Kidney epithelial cell (primary cell): ENCODE measurements at regions not wholly inside any gene's neighbourhood (a gene's known extent, or its start where the extent isn't known, plus 50 kb on each side); places are given as distances from the start of the nearest gene placed in this dataset.
A peak's percentile ranks its signal among the peaks of the same experiment; 100 is the strongest.

Experiments
- DNase-seq: peaks from one replicate; pipeline ENCODE4 v3.0.0-alpha.2; 2010; ENCODE audit warnings: low read depth
- H3K27me3 ChIP-seq: 2 replicates; pipeline ENCODE4 v1.6.0; 2011; ENCODE audit warnings: low read length; ENCODE audit not compliant: control insufficient read depth, insufficient read depth
- H3K36me3 ChIP-seq: 2 replicates; pipeline ENCODE4 v1.5.1; 2011; ENCODE audit warnings: low read length; ENCODE audit not compliant: control insufficient read depth, insufficient read depth
- H3K4me3 ChIP-seq: 2 replicates; pipeline ENCODE4 v1.5.1; 2011; ENCODE audit warnings: low read depth, mild to moderate bottlenecking, control low read depth, low read length
- TF ChIP-seq, protein P1 (sequence below): IDR thresholded peaks from 2 replicates; pipeline ENCODE4 v1.5.1; 2011; ENCODE audit warnings: mild to moderate bottlenecking, moderate library complexity, low read length, control low read depth, inconsistent platforms; ENCODE audit not compliant: insufficient read depth, poor library complexity, severe bottlenecking

DNA sequence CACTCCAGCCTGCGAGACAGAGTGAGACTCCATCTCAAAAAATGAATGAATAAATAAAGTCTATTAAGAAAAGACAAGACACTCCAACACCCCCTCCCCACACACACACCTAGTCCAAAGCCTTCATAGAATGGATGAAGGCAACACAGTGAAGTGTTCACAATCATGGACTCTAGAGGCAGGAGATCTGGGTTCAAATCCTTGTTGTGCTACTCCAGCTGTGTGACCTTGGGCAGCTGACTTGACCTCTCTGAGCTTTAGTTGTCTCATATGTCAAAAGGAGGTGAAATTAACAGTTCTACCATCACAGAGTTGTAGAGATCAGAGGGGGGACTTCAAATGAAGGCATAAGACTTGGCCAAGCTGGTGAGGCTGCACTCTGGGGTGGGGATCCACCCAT lies 95.8 kb upstream of the MAP1LC3B2 start:
- TF ChIP-seq, protein P1, sequence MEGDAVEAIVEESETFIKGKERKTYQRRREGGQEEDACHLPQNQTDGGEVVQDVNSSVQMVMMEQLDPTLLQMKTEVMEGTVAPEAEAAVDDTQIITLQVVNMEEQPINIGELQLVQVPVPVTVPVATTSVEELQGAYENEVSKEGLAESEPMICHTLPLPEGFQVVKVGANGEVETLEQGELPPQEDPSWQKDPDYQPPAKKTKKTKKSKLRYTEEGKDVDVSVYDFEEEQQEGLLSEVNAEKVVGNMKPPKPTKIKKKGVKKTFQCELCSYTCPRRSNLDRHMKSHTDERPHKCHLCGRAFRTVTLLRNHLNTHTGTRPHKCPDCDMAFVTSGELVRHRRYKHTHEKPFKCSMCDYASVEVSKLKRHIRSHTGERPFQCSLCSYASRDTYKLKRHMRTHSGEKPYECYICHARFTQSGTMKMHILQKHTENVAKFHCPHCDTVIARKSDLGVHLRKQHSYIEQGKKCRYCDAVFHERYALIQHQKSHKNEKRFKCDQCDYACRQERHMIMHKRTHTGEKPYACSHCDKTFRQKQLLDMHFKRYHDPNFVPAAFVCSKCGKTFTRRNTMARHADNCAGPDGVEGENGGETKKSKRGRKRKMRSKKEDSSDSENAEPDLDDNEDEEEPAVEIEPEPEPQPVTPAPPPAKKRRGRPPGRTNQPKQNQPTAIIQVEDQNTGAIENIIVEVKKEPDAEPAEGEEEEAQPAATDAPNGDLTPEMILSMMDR, result no peak
- DNase-seq, result no peak
- Histone ChIP-seq H3K27me3 (no peaks in the 10 kb centered on the region), H3K36me3 (no peaks in the 10 kb centered on the region), H3K4me3 (no peak overlapping the region)

DNA sequence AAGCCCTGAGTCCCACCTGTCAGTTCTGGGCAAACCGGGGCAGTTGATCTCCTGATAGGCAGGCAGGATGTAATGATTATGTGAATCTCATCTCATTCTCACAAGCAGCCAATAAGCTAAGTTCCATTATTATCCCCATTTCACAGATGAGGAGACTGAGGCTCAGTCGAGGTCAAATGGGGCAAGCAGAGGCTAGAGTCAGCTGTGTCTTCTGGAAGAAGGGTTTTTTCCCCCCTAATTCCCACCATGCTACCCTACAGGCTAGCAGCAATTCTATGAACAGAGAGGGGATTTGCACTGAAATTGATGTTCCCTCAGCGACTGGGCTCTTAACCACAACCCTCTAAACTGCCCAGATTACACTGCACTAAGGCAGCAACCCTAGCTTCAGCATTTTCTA lies 93.8 kb upstream of the MAP1LC3B2 start:
- Histone ChIP-seq H3K4me3 (no peak overlapping the region), H3K36me3 (no peaks in the 10 kb centered on the region), H3K27me3 (no peaks in the 10 kb centered on the region)
- no peak for DNase-seq
- TF ChIP-seq, protein P1, result no peak

DNA sequence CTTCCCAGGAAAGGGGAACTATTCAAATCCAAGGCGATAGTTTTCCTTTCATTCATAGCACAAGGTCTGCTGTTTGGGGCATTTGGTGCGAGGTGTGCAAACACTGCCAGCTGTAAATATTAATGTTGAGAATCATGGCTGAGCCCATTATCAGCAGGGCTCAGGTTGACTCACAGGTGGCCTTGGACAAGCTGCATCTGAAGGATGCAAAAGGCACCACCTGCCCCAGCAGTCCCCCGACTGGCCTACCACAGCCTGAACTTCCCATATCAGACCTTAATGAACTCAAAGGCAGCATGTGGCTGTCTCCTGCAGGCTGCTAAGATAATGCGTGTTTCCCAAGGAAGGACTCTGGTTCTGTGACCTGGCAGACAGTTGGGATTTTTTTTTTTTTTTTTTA lies 93.3 kb upstream of the MAP1LC3B2 start:
- H3K36me3 ChIP-seq, result no peaks in the 10 kb centered on the region
- no peaks in the 10 kb centered on the region for H3K27me3 ChIP-seq
- DNase-seq, result no peak
- TF ChIP-seq, protein P1, result no peak
- no peak overlapping the region for H3K4me3 ChIP-seq

DNA sequence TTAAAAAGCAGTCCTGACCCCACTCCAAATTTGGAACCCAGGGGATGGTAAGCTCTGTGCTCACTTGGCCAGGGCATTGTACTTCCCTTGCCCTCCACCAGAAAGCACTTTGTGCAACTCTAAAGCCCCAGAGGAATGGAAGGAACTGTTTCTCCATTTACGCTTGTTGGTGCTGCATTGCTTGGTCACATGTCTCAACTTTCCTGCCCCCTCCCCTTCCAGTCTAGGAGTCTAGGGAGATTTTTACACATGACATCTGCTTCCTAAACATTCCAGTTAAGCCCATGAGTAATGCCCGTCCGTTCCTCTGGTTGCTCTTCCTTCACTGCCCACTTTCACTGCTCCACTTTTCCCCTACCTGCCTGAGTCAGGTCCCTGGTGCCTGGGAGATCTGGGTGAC lies 92.6 kb upstream of the MAP1LC3B2 start:
- Histone ChIP-seq H3K36me3 (no peaks in the 10 kb centered on the region), H3K4me3 (no peak overlapping the region), H3K27me3 (no peaks in the 10 kb centered on the region)
- DNase-seq, result peak; percentile 63
- TF ChIP-seq, protein P1, result no peak

DNA sequence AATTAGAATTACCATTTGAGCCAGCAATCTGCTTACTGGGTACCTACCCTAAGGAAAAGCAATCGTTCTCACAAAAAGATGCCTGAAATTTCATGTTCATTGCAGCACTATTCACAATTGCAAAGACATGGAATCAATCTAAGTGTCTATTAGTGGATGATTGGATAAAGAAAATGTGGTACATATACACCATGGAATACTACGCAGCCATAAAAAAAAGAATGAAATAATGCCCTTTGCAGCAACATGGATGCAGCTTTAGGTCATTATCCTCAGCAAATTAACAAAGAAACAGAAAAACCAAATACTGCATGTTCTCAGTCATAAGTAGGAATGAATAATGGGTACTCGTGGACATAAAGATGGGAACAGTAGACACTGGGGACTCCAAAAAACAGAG lies 89.8 kb upstream of the MAP1LC3B2 start:
- Histone ChIP-seq H3K36me3 (no peaks in the 10 kb centered on the region), H3K27me3 (no peaks in the 10 kb centered on the region), H3K4me3 (no peak overlapping the region)
- TF ChIP-seq, protein P1, result no peak
- no peak for DNase-seq

DNA sequence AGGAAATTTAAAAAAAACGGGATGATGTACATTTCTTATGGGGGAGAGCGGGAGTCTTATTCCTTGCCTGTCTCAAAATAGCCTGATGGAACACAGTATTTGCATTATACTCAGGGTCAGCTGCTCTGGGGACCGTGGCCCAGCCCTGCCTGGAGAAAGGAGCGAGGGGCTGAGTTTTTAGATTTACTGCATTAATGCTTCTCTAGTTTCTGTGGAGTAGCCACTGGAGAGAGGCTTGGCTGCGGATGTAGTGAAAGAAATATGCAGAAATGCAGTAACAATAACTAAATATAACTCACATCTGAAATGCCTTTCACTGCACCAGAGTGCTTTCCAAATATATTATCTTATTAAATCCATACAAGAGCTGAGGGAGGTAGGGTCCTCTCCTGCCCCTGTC lies 87.6 kb upstream of the MAP1LC3B2 start:
- TF ChIP-seq, protein P1, result no peak
- Histone ChIP-seq H3K27me3 (no peaks in the 10 kb centered on the region), H3K36me3 (no peaks in the 10 kb centered on the region), H3K4me3 (no peak overlapping the region)
- DNase-seq, result no peak
